Natural killer cell (primary cell): ENCODE measurements at regions not wholly inside any gene's neighbourhood (a gene's known extent, or its start where the extent isn't known, plus 50 kb on each side); places are given as distances from the start of the nearest gene placed in this dataset.
"Not testable (repeated sequence)": the region's sequence is repeated elsewhere in the genome, so short reads cannot be mapped to it uniquely, and the experiment has no call there.

Experiments used
- ATAC-seq, 3 donors: fragments of 150-1000 bp in 2 of 3; fragments of 200-7000 bp in 1 of 3; cut with Tn5 transposase; 1 replicate in 1 of 3; 2 replicates in 2 of 3; pipeline ENCODE4 v1.10.0; 2021; ENCODE audit warnings: mild to moderate bottlenecking in 2 of 3, moderate library complexity in 2 of 3
- DNase-seq, 2 donors: peaks; one replicate each; pipeline versions ENCODE4 v3.0.0 to v3.0.0-alpha.2; 2013 to 2021; ENCODE audit warnings: mixed read lengths in 1 of 2
- H3K27ac ChIP-seq: one replicate; pipeline ENCODE4 v1.5.1; 2013; ENCODE audit warnings: mild to moderate bottlenecking, low read length
- H3K27me3 ChIP-seq: one replicate; pipeline ENCODE4 v1.6.1; 2013; ENCODE audit warnings: low read length; ENCODE audit not compliant: control insufficient read depth, insufficient read depth
- H3K36me3 ChIP-seq: one replicate; pipeline ENCODE4 v1.6.1; 2013; ENCODE audit warnings: low read length; ENCODE audit not compliant: control insufficient read depth, insufficient read depth
- H3K4me1 ChIP-seq: one replicate; pipeline ENCODE4 v1.6.1; 2013; ENCODE audit warnings: low read length; ENCODE audit not compliant: control insufficient read depth, insufficient read depth
- H3K4me3 ChIP-seq: one replicate; pipeline ENCODE4 v1.5.1; 2013; ENCODE audit warnings: low read length
- H3K9me3 ChIP-seq: one replicate; pipeline ENCODE4 v1.6.1; 2013; ENCODE audit warnings: low read length; ENCODE audit not compliant: control insufficient read depth, insufficient read depth
- H3K27ac Mint-ChIP-seq, 2 donors: one replicate each; pipeline ENCODE4 v1.8.0; 2022; ENCODE audit warnings: mild to moderate bottlenecking in 2 of 2, mixed read lengths in 2 of 2, moderate library complexity in 1 of 2
- H3K27me3 Mint-ChIP-seq, 2 donors: one replicate each; pipeline ENCODE4 v1.8.0; 2022; ENCODE audit warnings: low read depth in 2 of 2, mixed read lengths in 2 of 2
- H3K36me3 Mint-ChIP-seq: one replicate; pipeline ENCODE4 v1.8.0; 2022; ENCODE audit warnings: mixed read lengths
- H3K4me1 Mint-ChIP-seq, 2 donors: one replicate each; pipeline ENCODE4 v1.8.0; 2022; ENCODE audit warnings: mixed read lengths in 2 of 2
- H3K4me3 Mint-ChIP-seq: one replicate; pipeline ENCODE4 v1.8.0; 2022; ENCODE audit warnings: mild to moderate bottlenecking, moderate library complexity, mixed read lengths
- H3K9me3 Mint-ChIP-seq, 2 donors: one replicate each; pipeline ENCODE4 v1.8.0; 2022; ENCODE audit warnings: mixed read lengths in 2 of 2
- CTCF ChIP-seq: fragments of 200-600 bp; IDR thresholded peaks from one replicate; pipeline ENCODE4 v1.8.0; 2022; ENCODE audit warnings: antibody characterized with exemption
- WGBS: methylation state at CpG from one replicate; pipeline ENCODE4 v1.1.7; 2013; ENCODE audit warnings: missing lambda C conversion rate; ENCODE audit not compliant: insufficient coverage; 5-methylcytosine and 5-hydroxymethylcytosine counted together
- intact Hi-C: fragments of 100-400 bp; cut with micrococcal nuclease; formaldehyde crosslinking; loops from one replicate; pipeline ENCODE4 v1.14.2; 2022

GRCh38 chr6:134407791-134408190, 89.9 kb upstream of the SGK1 start:
- H3K27me3 Mint-ChIP-seq: peaks cover 3 to 12% of the 10 kb centered on the region in 2 donors
- Histone ChIP-seq H3K4me1 (no peaks in the 10 kb centered on the region), H3K9me3 (no peaks in the 10 kb centered on the region), H3K27ac (no peak overlapping the region), H3K27me3 (no peaks in the 10 kb centered on the region), H3K36me3 (no peaks in the 10 kb centered on the region), H3K4me3 (no peak overlapping the region)
- ATAC-seq: no peak
- no peak for DNase-seq
- 96% methylated on average over 2 of the region's 2 CpGs for WGBS
- intact Hi-C loops: no loop called here
- H3K36me3 Mint-ChIP-seq: no peaks in the 10 kb centered on the region
- no peak for TF ChIP-seq CTCF
- H3K27ac Mint-ChIP-seq: no peak overlapping the region
- H3K9me3 Mint-ChIP-seq: no peaks in the 10 kb centered on the region
- H3K4me1 Mint-ChIP-seq: no peaks in the 10 kb centered on the region
- no peak overlapping the region for H3K4me3 Mint-ChIP-seq

- intact Hi-C loops: no loop called here
- no peak for ATAC-seq
- H3K27me3 ChIP-seq: no peaks in the 10 kb centered on the region
- Mint-ChIP-seq H3K27me3 (peaks cover 0 to 12% of the 10 kb centered on the region in 2 donors), H3K9me3 (no peaks in the 10 kb centered on the region), H3K4me1 (no peaks in the 10 kb centered on the region), H3K4me3 (no peak overlapping the region), H3K27ac (no peak overlapping the region), H3K36me3 (no peaks in the 10 kb centered on the region)
- WGBS: 96% methylated on average over 7 of the region's 7 CpGs
- no peak for DNase-seq
- H3K9me3 ChIP-seq: no peaks in the 10 kb centered on the region
- H3K4me1 ChIP-seq: no peaks in the 10 kb centered on the region
- no peaks in the 10 kb centered on the region for H3K36me3 ChIP-seq
- TF ChIP-seq CTCF: no peak
- no peak overlapping the region for H3K4me3 ChIP-seq
- H3K27ac ChIP-seq: no peak overlapping the region
These were observed 88.4 kb upstream of the SGK1 start for GRCh38 chr6:134406311-134406710.

- H3K27ac Mint-ChIP-seq: no peak overlapping the region
- no peak overlapping the region for H3K4me3 ChIP-seq
- no peak for TF ChIP-seq CTCF
- no peak for DNase-seq
- intact Hi-C loops: no loop called here
- H3K36me3 Mint-ChIP-seq: no peaks in the 10 kb centered on the region
- H3K9me3 ChIP-seq: no peaks in the 10 kb centered on the region
- H3K36me3 ChIP-seq: no peaks in the 10 kb centered on the region
- H3K27ac ChIP-seq: no peak overlapping the region
- H3K27me3 Mint-ChIP-seq: peaks cover 0 to 6% of the 10 kb centered on the region in 2 donors
- H3K9me3 Mint-ChIP-seq: no peaks in the 10 kb centered on the region
- H3K4me1 Mint-ChIP-seq: no peaks in the 10 kb centered on the region
- no peak overlapping the region for H3K4me3 Mint-ChIP-seq
- ATAC-seq: no peak
- WGBS: 91% methylated on average over 6 of the region's 6 CpGs
- no peaks in the 10 kb centered on the region for H3K27me3 ChIP-seq
- H3K4me1 ChIP-seq: no peaks in the 10 kb centered on the region
These were observed 87.6 kb upstream of the SGK1 start for GRCh38 chr6:134405386-134406087.

- 88% methylated on average over 10 of the region's 10 CpGs for WGBS
- not testable (repeated sequence) for H3K27ac Mint-ChIP-seq
These were observed 85.4 kb upstream of the SGK1 start for GRCh38 chr6:134403312-134403711.

More at GRCh38 chr6:134403312-134403711, 85.4 kb upstream of the SGK1 start:
- H3K36me3 ChIP-seq, ATAC-seq, H3K4me1 ChIP-seq, H3K4me3 ChIP-seq, H3K4me3 Mint-ChIP-seq, H3K4me1 Mint-ChIP-seq, H3K27ac ChIP-seq, H3K9me3 ChIP-seq, DNase-seq, H3K36me3 Mint-ChIP-seq, H3K27me3 ChIP-seq, H3K9me3 Mint-ChIP-seq, H3K27me3 Mint-ChIP-seq, intact Hi-C loops: not testable (repeated sequence)
